ENCODE measurements at regions not wholly inside any gene's neighbourhood (a gene's known extent, or its start where the extent isn't known, plus 50 kb on each side); places are given as distances from the start of the nearest gene placed in this dataset.

DNA sequence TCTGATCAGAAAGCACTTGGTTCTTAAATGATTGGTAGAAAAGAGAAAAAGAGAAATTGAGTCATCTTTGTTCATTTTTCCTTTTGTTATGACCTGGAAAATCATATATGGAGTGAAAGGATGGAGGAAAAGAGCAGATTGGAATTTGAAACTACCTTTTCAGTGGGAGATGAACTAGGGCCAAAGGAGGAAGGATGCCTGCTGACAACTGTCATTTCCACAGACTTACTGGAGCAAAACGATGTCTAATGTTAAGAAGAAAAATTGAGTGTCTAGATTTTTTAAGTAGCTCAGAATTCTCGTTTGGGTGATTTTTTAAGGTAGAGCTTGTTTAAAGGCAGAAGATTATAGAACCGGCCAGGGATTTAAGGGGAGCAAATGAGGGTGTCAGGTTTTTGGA, 144.6 kb upstream of the KCNIP4 start:
- H3K9me3 Mint-ChIP-seq (ENCODE audit: unreplicated experiment): no peaks in the 10 kb centered on the region
- H3K27me3 Mint-ChIP-seq (ENCODE audit: unreplicated experiment): no peaks in the 10 kb centered on the region
- no peak overlapping the region for H3K4me3 Mint-ChIP-seq (ENCODE audit: unreplicated experiment)
- H3K27ac Mint-ChIP-seq (ENCODE audit: unreplicated experiment): no peak overlapping the region
- H3K36me3 Mint-ChIP-seq (ENCODE audit: low read depth, unreplicated experiment): no peaks in the 10 kb centered on the region
- TF ChIP-seq, protein P1, sequence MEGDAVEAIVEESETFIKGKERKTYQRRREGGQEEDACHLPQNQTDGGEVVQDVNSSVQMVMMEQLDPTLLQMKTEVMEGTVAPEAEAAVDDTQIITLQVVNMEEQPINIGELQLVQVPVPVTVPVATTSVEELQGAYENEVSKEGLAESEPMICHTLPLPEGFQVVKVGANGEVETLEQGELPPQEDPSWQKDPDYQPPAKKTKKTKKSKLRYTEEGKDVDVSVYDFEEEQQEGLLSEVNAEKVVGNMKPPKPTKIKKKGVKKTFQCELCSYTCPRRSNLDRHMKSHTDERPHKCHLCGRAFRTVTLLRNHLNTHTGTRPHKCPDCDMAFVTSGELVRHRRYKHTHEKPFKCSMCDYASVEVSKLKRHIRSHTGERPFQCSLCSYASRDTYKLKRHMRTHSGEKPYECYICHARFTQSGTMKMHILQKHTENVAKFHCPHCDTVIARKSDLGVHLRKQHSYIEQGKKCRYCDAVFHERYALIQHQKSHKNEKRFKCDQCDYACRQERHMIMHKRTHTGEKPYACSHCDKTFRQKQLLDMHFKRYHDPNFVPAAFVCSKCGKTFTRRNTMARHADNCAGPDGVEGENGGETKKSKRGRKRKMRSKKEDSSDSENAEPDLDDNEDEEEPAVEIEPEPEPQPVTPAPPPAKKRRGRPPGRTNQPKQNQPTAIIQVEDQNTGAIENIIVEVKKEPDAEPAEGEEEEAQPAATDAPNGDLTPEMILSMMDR (IDR thresholded peaks at IDR 0.05; ENCODE audit: unreplicated experiment): no peak
- DNase-seq (ENCODE audit: low spot score): no peak
- no peaks in the 10 kb centered on the region for H3K4me1 Mint-ChIP-seq (ENCODE audit: unreplicated experiment)

DNA sequence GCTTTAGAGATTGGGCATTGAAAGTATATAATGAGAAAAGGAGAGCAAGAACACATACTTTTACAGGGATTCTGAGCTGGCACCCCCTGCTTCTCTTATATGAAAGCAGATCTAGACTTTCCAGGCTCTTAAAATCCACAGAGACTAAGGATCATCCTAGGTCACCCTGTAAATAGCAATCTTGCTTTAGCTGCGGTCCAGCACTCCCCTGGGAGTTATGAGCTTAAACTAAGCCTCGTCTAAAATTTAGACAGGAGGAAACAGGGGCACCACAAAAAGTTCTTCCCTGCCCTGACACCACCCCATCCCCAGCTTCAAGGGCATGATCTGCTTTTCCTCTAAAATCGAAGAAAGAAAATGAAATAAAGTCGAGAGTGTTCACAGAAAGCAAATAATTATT, 143.3 kb upstream of the KCNIP4 start:
- Mint-ChIP-seq H3K27me3 (ENCODE audit: unreplicated experiment) (no peaks in the 10 kb centered on the region), H3K36me3 (ENCODE audit: low read depth, unreplicated experiment) (no peaks in the 10 kb centered on the region), H3K9me3 (ENCODE audit: unreplicated experiment) (no peaks in the 10 kb centered on the region), H3K4me3 (ENCODE audit: unreplicated experiment) (no peak overlapping the region), H3K4me1 (ENCODE audit: unreplicated experiment) (no peaks in the 10 kb centered on the region), H3K27ac (ENCODE audit: unreplicated experiment) (no peak overlapping the region)
- TF ChIP-seq, protein P1 (IDR thresholded peaks at IDR 0.05; ENCODE audit: unreplicated experiment): no peak
- no peak for DNase-seq (ENCODE audit: low spot score)

DNA sequence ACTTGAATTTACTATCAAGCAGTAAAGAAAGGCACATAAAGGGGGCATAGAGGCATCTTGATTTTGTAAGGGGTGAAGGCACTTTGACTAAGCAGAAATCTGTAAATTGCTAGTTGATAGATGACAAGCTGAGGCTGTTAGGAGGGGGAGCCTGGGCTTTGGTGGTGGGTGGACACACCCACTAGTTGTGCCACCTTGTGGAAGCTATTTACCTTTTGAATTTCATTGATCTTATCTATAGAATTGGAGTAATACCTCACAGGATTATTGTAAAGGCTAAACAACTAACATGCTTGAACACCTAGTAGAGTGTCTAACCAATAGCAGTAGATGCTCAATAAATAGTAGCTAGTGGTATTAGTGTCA, 142.8 kb upstream of the KCNIP4 start:
- no peak for DNase-seq (ENCODE audit: low spot score)
- Mint-ChIP-seq H3K9me3 (ENCODE audit: unreplicated experiment) (no peaks in the 10 kb centered on the region), H3K27me3 (ENCODE audit: unreplicated experiment) (no peaks in the 10 kb centered on the region), H3K4me3 (ENCODE audit: unreplicated experiment) (no peak overlapping the region), H3K4me1 (ENCODE audit: unreplicated experiment) (no peaks in the 10 kb centered on the region), H3K27ac (ENCODE audit: unreplicated experiment) (no peak overlapping the region), H3K36me3 (ENCODE audit: low read depth, unreplicated experiment) (no peaks in the 10 kb centered on the region)
- TF ChIP-seq, protein P1 (IDR thresholded peaks at IDR 0.05; ENCODE audit: unreplicated experiment): no peak

DNA sequence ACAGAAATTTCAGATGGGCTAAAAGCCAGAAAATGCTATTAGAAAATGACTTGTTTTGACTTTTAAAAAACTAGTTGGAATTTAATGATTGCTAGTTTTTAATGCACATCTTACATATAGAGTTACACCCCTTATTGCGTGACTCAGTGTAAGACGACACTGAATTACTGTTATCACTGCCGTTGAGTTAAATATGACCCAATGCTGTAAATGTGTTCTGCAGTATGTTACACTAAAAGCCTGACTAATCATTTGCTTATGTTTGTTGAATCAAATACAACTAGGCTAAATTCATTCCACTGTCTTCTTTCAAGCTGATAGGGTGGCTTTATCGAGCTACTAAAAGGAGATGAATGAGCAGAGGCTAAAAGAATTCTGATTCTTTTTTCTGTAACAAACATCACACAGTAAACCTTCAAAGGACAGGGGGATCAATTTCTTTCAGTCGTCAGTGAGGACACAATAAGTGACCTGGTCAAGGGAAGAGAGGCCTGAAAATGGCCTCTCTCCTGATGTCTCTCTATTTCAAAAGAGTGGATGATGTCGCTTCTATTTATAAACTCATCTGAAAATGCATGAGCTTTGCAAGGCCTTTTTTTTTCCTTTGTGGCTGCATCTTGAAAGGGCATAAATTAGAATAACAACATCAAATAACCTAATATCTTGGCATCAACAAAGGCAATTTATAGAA, 142.2 kb upstream of the KCNIP4 start:
- TF ChIP-seq, protein P1 (IDR thresholded peaks at IDR 0.05; ENCODE audit: unreplicated experiment): no peak
- no peak for DNase-seq (ENCODE audit: low spot score)
- no peaks in the 10 kb centered on the region for H3K9me3 Mint-ChIP-seq (ENCODE audit: unreplicated experiment)
- no peaks in the 10 kb centered on the region for H3K36me3 Mint-ChIP-seq (ENCODE audit: low read depth, unreplicated experiment)
- no peak overlapping the region for H3K27ac Mint-ChIP-seq (ENCODE audit: unreplicated experiment)
- H3K27me3 Mint-ChIP-seq (ENCODE audit: unreplicated experiment): no peaks in the 10 kb centered on the region
- no peaks in the 10 kb centered on the region for H3K4me1 Mint-ChIP-seq (ENCODE audit: unreplicated experiment)
- no peak overlapping the region for H3K4me3 Mint-ChIP-seq (ENCODE audit: unreplicated experiment)

DNA sequence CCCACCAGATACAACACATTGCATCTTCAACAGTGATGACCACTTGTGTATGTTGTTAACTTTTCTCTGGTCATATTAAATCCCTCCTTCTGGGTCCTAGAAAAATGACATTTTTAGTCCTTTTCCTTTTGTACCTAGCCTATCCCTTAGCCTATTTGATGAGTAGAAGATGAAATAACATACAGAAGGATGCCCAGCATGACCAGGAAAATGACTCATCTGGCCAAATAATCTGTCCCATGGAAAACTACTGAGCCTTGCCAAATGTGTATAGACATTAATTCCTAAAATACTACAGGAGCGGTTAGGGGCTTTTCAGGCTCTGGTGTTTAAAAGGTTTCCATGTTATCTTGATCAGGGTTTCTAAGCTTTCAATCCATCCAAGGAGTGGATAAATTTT, 129.0 kb upstream of the KCNIP4 start:
- no peak overlapping the region for H3K4me3 Mint-ChIP-seq (ENCODE audit: unreplicated experiment)
- H3K4me1 Mint-ChIP-seq (ENCODE audit: unreplicated experiment): peaks cover 5% of the 10 kb centered on the region
- no peaks in the 10 kb centered on the region for H3K9me3 Mint-ChIP-seq (ENCODE audit: unreplicated experiment)
- peaks cover 5% of the 10 kb centered on the region for H3K36me3 Mint-ChIP-seq (ENCODE audit: low read depth, unreplicated experiment)
- no peak for DNase-seq (ENCODE audit: low spot score)
- H3K27ac Mint-ChIP-seq (ENCODE audit: unreplicated experiment): no peak overlapping the region
- no peaks in the 10 kb centered on the region for H3K27me3 Mint-ChIP-seq (ENCODE audit: unreplicated experiment)
- TF ChIP-seq, protein P1 (IDR thresholded peaks at IDR 0.05; ENCODE audit: unreplicated experiment): no peak

Measured in endothelial cell (in vitro differentiated cells).